NCI-H2196 treated with DMSO at 0.1 percent for 48 hours (cell line): ENCODE measurements at regions not wholly inside any gene's neighbourhood (a gene's known extent, or its start where the extent isn't known, plus 50 kb on each side); places are given as distances from the start of the nearest gene placed in this dataset.
"Not testable (repeated sequence)": the region's sequence is repeated elsewhere in the genome, so short reads cannot be mapped to it uniquely, and the experiment has no call there.

Source experiments
- DNase-seq: peaks from one replicate; lab custom pipeline; 2025; ENCODE audit not compliant: unreplicated experiment; lab: John Stamatoyannopoulos, UW

DNA sequence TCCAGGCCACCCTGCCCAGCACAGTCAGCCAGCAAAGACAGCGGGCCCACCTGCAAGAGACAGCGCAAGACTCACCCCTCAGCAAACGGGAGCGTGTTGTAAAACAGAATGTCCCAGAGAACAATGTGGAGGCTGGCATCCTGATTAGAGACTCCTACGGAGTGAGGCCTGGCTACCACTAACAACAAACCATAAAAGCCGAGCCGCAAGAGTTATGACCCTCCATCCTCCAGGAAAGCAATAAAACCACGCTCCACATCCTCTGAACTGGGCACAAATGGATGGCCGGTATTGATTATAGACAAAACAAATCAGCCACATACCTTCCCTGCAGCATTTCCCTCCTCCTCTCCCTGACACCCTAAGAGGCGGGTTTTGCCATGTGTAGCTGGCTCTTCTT lies 75.8 kb upstream of the LIPC start:
- DNase-seq: no peak

DNA sequence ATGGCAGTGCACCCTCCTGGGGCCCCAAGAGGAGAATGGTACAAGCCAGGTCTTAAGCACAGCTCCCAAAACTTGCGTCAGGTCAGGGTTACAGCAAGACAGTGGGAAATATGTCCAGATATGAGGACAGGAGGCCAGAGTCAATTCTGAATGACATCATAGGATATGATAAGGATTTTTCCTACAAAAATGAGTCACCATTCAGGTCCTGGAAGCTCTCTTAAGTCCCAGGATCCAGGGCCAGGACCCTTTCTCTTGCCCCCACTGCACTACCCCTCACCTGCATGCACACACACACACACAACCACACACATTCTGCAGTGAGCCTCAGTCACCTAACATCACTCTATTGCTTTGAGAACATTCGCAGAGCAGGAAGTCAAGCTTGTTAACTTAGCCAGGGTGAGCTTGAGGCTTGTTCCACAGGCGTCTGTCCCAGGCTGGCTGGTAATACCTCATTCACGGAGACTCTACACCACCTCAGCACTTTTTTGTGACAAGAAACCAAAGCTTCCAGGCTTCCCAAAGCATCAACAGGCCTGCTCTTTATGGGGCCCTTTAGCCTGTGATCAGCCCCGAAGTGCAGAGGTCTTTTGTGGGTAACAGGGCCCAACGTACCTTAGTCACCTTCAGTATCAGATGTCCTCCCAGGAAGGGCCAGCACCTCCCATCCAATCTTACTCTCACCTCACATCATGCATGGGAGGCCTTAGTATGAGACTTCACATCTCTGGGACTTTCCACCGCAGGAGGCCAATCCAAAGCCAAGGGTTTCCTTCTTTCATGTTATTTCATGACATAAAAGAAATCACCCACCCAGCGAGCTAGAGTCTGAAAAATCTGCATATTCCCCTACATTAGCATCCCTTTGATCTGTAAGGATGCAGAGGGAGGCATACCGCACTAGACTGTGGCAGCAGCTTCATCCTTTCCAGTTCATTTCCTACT lies 74.0 kb upstream of the LIPC start:
- DNase-seq: no peak

DNA sequence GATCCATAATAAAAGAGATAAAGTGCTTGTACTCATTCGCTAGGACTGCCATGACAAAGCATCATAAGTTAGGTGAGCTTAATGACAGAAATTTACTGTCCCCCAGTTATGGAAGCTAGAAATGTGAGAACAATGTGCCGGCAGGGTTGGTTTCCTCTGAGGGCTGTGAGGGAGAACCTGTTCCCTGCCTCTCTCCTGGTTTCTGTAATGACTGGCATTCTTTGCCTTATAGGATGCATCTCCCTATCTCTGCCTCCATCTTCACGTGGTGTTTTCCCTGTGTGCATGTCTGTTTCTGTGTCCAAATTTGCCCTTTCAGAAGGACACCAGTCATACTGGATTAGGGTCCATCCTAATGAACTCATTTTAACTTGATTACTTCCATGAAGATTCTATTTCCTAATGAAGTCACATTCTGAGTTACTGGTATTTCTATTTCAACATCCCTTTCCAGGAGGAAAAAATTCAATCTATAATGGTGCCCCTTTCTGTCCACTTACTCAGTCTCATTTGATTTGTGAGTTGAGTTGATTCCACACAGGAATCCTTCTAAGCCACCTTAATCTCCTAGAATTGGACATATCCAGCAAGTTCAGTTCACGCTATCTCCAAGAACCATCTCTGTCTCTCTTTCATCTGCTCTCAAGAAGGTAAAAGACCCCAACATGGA lies 71.2 kb upstream of the LIPC start:
- DNase-seq: no peak

DNA sequence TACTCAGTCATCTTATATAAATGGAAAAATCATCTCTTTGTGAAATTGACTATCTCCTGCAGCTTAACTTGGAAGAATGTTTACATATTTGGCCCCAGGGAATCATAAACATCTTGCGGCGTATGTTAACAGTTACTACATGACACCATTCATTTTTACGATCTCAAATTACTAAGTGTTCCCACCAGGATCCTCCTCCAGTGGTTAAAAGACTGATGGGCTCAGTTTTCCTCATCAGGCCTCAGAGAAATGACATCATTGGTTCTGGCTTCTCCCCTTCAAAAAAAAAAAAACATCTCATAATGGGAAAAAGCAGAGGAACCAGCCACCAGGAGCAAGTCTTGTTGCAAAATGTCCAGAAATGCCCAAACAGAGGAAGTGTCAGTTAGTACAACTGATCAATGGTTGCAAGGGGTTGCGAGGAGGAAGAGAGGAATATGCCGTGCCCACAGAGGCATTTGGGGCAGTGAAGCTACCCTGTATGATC lies 70.5 kb upstream of the LIPC start:
- DNase-seq: no peak

DNA sequence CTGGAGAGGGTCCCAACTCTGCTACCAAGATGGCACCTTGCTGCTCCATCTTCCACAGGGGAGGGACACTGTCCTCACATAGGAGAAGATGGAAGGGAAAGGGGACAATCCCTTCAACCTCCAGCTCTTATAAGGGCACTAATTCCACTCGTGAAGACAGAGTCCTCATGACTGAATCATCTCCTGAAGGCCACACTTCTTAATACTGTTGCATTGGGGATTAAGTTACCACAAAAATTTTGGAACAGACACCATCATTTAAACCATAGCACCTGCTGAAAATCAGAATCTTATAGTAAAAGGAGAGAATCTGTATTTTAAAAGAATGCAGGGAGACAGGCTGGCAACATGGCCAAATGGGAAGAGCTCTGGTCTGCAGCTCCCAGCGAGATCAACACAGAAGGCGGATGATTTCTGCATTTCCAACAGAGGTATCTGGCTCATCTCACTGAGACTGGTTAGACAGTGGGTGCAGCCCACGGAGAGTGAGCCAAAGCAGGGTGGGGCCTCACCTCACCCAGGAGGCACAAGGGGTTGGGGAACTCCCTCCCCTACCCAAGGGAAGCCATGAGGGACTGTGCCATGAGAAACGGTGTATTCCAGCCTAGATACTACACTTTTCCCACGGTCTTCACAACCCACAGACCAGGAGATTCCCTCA lies 69.4 kb upstream of the LIPC start:
- DNase-seq: no peak

DNA sequence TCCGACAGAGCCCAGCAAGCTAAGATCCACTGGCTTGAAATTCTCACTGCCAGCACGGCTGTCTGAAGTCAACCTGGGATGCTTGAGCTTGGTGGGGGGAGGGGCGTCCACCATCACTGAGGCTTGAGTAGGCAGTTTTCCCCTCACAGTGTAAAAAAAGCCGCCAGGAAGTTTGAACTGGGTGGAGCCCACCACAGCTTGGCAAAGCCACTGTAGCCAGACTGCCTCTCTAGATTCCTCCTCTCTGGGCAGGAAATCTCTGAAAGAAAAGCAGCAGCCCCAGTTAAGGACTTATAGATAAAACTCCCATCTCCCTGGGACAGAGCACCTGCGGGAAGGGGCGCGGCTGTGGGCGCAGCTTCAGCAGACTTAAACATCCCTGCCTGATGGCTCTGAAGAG lies 68.7 kb upstream of the LIPC start:
- DNase-seq: not testable (repeated sequence)

DNA sequence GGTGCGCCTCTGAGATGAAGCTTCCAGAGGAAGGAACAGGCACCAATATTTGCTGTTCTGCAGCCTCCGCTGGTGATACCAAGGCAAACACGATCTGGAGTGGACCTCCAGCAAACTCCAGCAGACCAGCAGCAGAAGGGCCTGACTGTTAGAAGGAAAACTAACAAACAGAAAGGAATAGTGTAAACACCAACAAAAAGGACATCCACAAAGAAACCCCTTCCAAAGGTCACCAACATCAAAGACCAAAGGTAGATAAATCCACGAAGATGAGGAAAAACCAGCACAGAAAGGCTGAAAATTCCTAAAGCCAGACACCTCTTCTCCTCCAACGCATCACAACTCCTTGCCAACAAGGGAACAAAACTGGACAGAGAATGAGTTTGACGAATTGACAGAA lies 68.1 kb upstream of the LIPC start:
- not testable (repeated sequence) for DNase-seq

DNA sequence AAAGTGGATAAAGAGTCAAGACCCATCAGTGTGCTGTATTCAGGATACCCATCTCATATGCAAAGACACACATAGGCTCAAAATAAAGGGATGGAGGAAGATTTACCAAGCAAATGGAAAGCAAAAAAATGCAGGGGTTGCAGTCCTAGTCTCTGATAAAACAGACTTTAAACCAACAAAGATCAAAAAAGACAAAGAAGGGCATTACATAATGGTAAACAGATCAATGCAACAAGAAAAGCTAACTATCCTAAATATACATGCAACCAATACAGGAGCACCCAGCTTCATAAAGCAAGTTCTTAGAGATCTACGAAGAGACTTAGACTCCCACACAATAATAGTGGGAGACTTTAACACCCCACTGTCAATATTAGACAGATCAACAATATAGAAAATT lies 66.7 kb upstream of the LIPC start:
- not testable (repeated sequence) for DNase-seq

DNA sequence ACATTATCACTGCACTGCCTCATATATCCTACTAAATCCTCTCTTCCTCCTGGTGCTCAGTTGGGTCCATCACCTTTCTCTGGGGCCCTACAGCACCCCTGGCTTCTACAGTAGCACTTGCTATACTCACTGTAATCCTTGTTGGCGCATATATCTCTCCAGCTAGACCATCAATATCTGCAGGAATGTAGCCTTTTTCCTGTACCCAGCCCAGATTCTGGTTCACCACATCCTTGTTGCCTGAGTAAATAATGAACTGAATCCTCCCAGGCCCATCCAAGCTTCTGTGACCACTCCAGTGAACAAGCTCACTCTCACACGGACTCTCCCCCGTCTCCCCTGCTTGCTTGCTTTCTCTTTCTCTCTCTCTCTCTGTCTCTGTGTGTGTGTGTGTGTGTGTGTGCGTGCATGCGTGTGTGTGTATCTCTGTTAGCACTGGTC lies 62.5 kb upstream of the LIPC start:
- DNase-seq: no peak

DNA sequence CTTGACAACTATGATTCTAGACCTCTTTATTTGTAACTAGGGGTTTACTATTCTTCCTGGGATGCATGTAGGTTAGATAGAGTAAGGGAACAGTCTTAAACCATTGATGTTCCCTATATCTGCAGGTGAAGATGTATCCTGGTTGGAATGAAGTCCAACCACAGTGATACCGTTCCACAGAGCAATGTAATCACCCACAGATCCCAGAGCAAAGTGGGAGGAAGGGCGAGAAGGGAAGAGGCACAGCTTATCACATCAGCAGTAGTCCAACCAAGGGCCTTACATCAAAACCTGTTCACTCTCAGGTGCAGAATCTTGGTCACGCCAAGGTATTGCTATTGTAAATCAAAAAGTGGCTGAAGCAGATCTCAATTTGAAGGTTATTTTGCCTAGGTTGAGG lies 61.8 kb upstream of the LIPC start:
- no peak for DNase-seq

DNA sequence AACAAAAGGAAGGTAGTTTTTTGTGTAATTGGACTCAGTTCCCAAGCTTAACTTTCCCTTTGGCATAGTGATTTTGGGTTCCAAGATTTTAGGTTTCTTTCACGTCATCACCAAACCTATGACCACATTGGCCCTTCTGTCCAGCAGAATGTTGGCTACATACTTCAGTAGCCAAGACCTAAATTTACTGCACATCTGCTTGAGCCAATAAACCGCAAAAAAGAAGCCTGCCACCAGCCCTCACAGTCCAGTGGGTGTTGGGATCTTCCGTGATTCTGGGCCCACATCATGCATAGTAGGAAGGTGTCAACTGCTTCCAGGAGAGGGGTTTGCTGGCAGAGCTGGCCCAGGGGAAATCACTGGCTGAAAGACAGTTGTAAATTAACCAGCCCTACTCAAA lies 57.6 kb upstream of the LIPC start:
- DNase-seq: no peak

DNA sequence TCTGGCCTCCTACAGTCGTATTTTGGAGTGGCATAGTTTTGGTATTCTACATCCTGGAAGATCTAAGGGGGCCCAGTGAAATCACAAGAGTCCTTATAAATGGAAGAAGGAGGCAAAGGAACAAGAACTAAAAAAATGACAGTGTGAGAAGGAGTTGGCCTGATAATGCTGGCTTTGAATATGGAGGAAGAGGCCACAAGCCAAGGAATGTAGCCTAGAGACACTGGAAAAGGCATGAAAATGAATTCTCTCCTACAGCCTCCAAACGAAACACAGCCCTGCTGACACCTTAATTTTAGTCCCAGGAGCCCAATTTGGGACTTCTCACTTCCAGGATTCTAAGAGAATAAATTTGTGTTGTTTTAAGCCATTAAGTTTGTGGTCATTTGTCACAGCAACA lies 54.6 kb upstream of the LIPC start:
- DNase-seq: no peak

DNA sequence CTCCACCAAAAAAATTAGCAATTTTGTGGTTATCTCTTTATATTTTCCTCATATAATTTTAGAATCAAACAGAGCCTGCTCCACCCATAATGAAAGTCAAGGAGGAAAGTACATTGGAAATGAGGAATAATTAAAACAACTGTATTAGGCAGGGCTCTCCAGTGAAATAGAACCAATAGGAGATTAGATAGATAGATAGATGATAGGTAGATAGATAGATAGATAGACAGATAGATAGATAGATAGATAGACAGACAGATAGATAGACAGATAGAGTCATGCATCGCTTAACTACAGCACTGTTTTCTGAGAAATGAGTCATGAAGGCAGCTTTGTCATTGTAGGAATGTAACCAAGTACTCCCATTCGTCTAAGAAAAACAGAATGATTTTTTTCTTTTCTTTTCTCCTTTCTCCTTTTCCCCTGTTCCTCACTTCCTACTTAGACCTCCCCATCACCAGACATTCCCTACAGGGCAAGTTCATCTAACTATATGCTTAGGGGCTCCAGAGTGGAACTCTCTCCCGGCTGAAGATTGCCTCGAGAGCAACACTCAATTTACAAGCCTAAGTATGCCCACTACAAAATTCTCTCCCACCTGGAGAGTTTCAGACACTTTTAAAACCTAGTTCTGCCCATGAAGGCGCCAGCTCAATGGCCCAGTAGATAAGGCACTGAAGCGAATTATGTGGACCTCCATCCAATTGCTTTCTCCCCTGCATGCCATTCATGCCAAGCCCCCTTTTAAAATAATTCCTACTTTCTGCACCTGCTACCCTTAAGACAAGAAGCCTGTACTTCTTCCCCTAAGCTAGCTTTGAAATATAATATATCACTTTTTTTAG lies 53.3 kb upstream of the LIPC start:
- DNase-seq: no peak

DNA sequence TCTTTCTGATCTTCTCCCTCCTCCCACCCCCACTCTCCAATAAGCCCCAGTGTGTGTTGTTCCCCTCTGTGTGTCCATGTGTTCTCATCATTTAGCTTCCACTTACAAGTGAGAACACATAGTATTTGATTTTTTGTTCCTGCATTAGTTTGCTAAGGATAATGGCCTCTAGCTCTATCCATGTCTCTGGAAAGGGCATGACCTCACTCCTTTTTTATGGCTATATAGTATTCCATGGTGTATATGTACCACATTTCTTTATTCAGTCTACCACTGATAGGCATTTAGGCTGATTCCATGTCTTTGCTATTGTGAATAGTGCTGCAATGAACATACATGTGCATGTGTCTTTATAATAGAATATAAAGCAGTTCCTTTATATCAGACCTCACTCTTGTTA lies 52.3 kb upstream of the LIPC start:
- DNase-seq: not testable (repeated sequence)

DNA sequence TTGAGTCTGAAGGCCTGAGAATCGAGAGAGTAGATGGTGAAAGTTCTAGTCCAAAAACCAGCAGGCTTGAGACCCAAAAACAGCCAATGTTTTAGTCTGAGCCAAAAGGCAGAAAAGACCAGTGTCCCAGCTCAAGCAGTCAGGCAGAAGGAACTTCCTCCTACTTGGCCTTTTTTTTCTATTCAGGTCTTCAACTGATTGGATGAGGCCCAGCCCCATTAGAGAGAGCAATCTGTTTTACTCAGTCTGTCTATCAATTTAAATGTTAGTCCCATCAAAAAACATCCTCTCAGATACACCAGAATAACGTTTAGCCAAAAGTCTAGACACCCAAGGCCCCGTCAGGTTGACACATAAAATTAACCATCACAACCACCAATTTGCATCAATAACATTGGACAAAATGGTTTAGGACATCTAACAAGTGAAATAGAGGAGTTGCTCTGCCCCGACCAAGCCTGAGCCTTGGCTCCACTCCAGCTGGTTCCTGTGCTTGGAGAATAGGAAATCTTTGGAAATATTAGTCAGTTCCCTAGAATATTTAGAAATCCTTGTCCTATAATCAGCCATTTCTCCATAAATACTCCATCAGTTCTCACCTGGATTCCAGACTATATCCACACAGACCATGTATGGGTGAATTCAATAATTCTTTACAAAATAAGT lies 51.4 kb upstream of the LIPC start:
- no peak for DNase-seq

DNA sequence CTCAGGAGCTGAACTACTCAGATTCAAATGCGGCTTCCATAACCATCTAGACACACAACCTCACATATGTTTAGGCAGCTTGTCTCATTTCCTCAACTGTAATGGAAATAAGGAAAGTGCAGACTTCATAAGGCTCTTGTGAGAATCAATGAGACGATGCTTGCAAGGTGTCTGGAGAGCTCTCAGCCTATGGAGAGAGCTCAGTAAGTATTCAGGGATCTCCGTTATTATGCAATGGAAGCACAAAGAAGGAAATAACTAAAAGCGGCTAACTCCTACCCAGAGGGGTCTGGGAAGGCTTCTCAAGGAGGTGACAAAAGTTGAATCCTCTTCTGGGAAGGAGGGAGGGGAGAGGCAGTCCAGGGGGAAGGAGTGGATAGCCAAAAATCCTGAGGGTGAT lies 50.1 kb upstream of the LIPC start:
- no peak for DNase-seq
